OCI-LY3 (cell line): ENCODE measurements at regions not wholly inside any gene's neighbourhood (a gene's known extent, or its start where the extent isn't known, plus 50 kb on each side); places are given as distances from the start of the nearest gene placed in this dataset.

Source experiments
- H2AFZ ChIP-seq: fragments of 200-600, 300-600 bp; shearing (Covaris generic); 2 replicates; pipeline ENCODE4 v1.6.0; 2014; ENCODE audit warnings: antibody characterized with exemption, low read depth, low read length
- H3K27ac ChIP-seq: fragments of 200-600, 300-600 bp; sonication (generic); 2 replicates; pipeline ENCODE4 v1.5.1; 2014; ENCODE audit warnings: mild to moderate bottlenecking, low read length, moderate library complexity, mixed read lengths
- H3K27me3 ChIP-seq: fragments of 200-600, 300-600 bp; sonication (generic); 2 replicates; pipeline ENCODE4 v1.6.1; 2014; ENCODE audit warnings: low read depth, low read length, mixed read lengths
- H3K36me3 ChIP-seq: fragments of 200-600, 300-600 bp; sonication (generic); replicated peaks from 2 replicates; pipeline ENCODE3; 2014; ENCODE audit warnings: low read depth, low read length, mixed read lengths
- H3K4me1 ChIP-seq: fragments of 300-600, 200-600 bp; sonication (generic); 2 replicates; pipeline ENCODE4 v1.6.1; 2014; ENCODE audit warnings: low read length, mixed read lengths
- H3K4me2 ChIP-seq: fragments of 200-600, 300-600 bp; sonication (generic); 2 replicates; pipeline ENCODE4 v1.6.1; 2014; ENCODE audit warnings: low read length, mixed read lengths
- H3K4me3 ChIP-seq: fragments of 300-600, 200-600 bp; sonication (generic); 2 replicates; pipeline ENCODE4 v1.5.1; 2014; ENCODE audit warnings: antibody characterized with exemption, mild to moderate bottlenecking, low read length, moderate library complexity
- H3K79me2 ChIP-seq: fragments of 300-600, 200-600 bp; shearing (Covaris generic); 2 replicates; pipeline ENCODE4 v1.6.1; 2014; ENCODE audit warnings: mild to moderate bottlenecking, low read length, mixed read lengths
- H3K9ac ChIP-seq: fragments of 300-600, 200-600 bp; shearing (Covaris generic); 2 replicates; pipeline ENCODE4 v1.6.0; 2014; ENCODE audit warnings: mild to moderate bottlenecking, low read length, moderate library complexity
- H3K9me3 ChIP-seq: fragments of 200-600, 300-600 bp; shearing (Covaris generic); 2 replicates; pipeline ENCODE4 v1.6.1; 2014; ENCODE audit warnings: low read length, mixed read lengths; ENCODE audit not compliant: insufficient read depth
- H4K20me1 ChIP-seq: fragments of 200-600, 300-600 bp; sonication (generic); 2 replicates; pipeline ENCODE4 v1.6.1; 2016; ENCODE audit warnings: low read length, mixed read lengths; ENCODE audit not compliant: insufficient read depth
- CTCF ChIP-seq: fragments of 200-600, 300-600 bp; sonication (generic); IDR thresholded peaks from 2 replicates; pipeline ENCODE4 v1.5.1; 2014; ENCODE audit warnings: antibody characterized with exemption, low read length, low read depth
- EZH2phosphoT487 ChIP-seq: fragments of 200-600 bp; shearing (Covaris generic); IDR thresholded peaks from 2 replicates; pipeline ENCODE4 v1.6.1; 2018; ENCODE audit warnings: antibody characterized with exemption, mixed run types, low read depth

DNA sequence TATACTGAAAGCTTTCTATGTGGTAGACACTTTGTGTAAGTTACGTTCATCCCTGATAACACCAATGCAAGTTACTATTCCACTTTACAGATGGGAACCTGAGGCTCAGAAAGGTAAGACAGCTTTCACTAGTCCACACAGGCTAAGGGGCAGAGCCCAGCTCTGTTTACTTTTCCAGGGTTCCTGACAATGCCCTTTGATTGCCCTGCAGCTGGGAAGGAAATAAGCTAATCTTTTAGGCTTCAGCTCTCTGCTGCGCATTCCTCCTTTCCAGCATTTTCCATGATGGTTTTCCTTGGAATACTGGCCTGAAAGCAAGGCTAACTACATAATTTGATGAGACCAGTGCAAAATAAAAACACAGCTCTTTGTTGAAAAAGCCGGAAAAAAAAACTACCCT is 185.7 kb upstream of the BTG1 start:
- Histone ChIP-seq H3K27ac (no peak overlapping the region), H3K4me2 (no peak overlapping the region), H3K4me1 (peaks cover 6% of the 10 kb centered on the region; the same call in 1 of the 2 replicates), H2AFZ (no peak overlapping the region), H3K36me3 (no peaks in the 10 kb centered on the region), H4K20me1 (no peaks in the 10 kb centered on the region), H3K27me3 (no peaks in the 10 kb centered on the region), H3K79me2 (no peaks in the 10 kb centered on the region), H3K9ac (no peak overlapping the region), H3K4me3 (no peak overlapping the region), H3K9me3 (no peaks in the 10 kb centered on the region)
- no peak for TF ChIP-seq CTCF
- no peak for TF ChIP-seq EZH2phosphoT487

GRCh38 chr12:92330654-92331053 is 185.0 kb upstream of the BTG1 start:
- Histone ChIP-seq H2AFZ (no peak overlapping the region), H3K9ac (no peak overlapping the region), H4K20me1 (no peaks in the 10 kb centered on the region), H3K36me3 (no peaks in the 10 kb centered on the region), H3K4me1 (peaks cover 6% of the 10 kb centered on the region; the same call in 1 of the 2 replicates), H3K79me2 (no peaks in the 10 kb centered on the region), H3K4me2 (no peak overlapping the region), H3K27ac (no peak overlapping the region), H3K4me3 (no peak overlapping the region), H3K9me3 (no peaks in the 10 kb centered on the region), H3K27me3 (no peaks in the 10 kb centered on the region)
- TF ChIP-seq EZH2phosphoT487 (no peak), CTCF (no peak)

- H3K9me3 ChIP-seq: no peaks in the 10 kb centered on the region
- H2AFZ ChIP-seq: no peak overlapping the region
- H3K4me3 ChIP-seq: no peak overlapping the region
- H4K20me1 ChIP-seq: no peaks in the 10 kb centered on the region
- TF ChIP-seq EZH2phosphoT487: no peak
- no peak for TF ChIP-seq CTCF
- H3K27ac ChIP-seq: no peak overlapping the region
- no peaks in the 10 kb centered on the region for H3K27me3 ChIP-seq
- no peak overlapping the region for H3K4me2 ChIP-seq
- no peaks in the 10 kb centered on the region for H3K36me3 ChIP-seq
- H3K79me2 ChIP-seq: no peaks in the 10 kb centered on the region
- peaks cover 6% of the 10 kb centered on the region; the same call in 1 of the 2 replicates for H3K4me1 ChIP-seq
- no peak overlapping the region for H3K9ac ChIP-seq
Observed at GRCh38 chr12:92326877-92327276, 181.2 kb upstream of the BTG1 start.

- H3K36me3 ChIP-seq: no peaks in the 10 kb centered on the region
- H3K27me3 ChIP-seq: no peaks in the 10 kb centered on the region
- H3K27ac ChIP-seq: no peak overlapping the region
- no peaks in the 10 kb centered on the region for H3K79me2 ChIP-seq
- H3K4me1 ChIP-seq: peaks cover 6% of the 10 kb centered on the region; the same call in 1 of the 2 replicates
- no peaks in the 10 kb centered on the region for H4K20me1 ChIP-seq
- TF ChIP-seq CTCF (no peak), EZH2phosphoT487 (no peak)
- no peak overlapping the region for H3K4me3 ChIP-seq
- H2AFZ ChIP-seq: no peak overlapping the region
- H3K9ac ChIP-seq: no peak overlapping the region
- H3K4me2 ChIP-seq: no peak overlapping the region
- no peaks in the 10 kb centered on the region for H3K9me3 ChIP-seq
Observed at GRCh38 chr12:92324849-92325500, 179.3 kb upstream of the BTG1 start.
